ENCODE measurements at regions not wholly inside any gene's neighbourhood (a gene's known extent, or its start where the extent isn't known, plus 50 kb on each side); places are given as distances from the start of the nearest gene placed in this dataset.

DNA sequence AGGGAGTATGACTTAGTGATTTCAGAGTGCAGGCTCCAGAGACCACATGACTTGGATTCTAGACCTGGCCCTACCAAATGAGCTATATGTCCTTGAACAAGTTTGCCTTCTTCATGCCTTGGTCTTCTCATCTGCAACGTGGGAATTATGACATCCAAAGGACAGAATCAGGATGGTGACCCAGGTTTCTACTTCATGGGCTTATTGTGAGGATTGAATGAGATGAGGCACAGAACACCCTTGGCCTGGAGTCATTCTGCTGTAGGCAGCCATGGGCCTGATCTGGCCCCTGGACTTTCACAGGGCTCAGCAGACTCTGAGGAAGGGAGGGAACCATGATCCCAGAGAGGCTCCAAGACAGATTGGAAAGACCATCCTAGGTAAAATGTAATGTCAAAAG is 85.6 kb upstream of the HAAO start:
- H3K79me2 ChIP-seq (ENCODE audit: low read length), result no peaks in the 10 kb centered on the region
- no peak overlapping the region for H3K4me2 ChIP-seq (ENCODE audit: low read length)
- H3K9ac ChIP-seq (ENCODE audit: low read length), result no peak overlapping the region
- TF ChIP-seq, protein P1, sequence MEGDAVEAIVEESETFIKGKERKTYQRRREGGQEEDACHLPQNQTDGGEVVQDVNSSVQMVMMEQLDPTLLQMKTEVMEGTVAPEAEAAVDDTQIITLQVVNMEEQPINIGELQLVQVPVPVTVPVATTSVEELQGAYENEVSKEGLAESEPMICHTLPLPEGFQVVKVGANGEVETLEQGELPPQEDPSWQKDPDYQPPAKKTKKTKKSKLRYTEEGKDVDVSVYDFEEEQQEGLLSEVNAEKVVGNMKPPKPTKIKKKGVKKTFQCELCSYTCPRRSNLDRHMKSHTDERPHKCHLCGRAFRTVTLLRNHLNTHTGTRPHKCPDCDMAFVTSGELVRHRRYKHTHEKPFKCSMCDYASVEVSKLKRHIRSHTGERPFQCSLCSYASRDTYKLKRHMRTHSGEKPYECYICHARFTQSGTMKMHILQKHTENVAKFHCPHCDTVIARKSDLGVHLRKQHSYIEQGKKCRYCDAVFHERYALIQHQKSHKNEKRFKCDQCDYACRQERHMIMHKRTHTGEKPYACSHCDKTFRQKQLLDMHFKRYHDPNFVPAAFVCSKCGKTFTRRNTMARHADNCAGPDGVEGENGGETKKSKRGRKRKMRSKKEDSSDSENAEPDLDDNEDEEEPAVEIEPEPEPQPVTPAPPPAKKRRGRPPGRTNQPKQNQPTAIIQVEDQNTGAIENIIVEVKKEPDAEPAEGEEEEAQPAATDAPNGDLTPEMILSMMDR (IDR thresholded peaks at IDR 0.05; ENCODE audit: low read depth, low read length), result no peak
- TF ChIP-seq EZH2phosphoT487 (IDR thresholded peaks at IDR 0.05; ENCODE audit: low read depth), result no peak
- no peaks in the 10 kb centered on the region for H3K9me3 ChIP-seq (ENCODE audit: insufficient read depth, low read length)
- H3K4me3 ChIP-seq (ENCODE audit: low read length), result no peak overlapping the region
- no peak overlapping the region for H2AFZ ChIP-seq (ENCODE audit: low read depth, low read length)
- no peaks in the 10 kb centered on the region for H3K4me1 ChIP-seq (ENCODE audit: low read length)
- H3K27ac ChIP-seq (ENCODE audit: low read length), result no peak overlapping the region
- no peaks in the 10 kb centered on the region for H3K36me3 ChIP-seq (replicated peaks; ENCODE audit: low read depth, low read length)
- H4K20me1 ChIP-seq (ENCODE audit: insufficient read depth, low read length), result no peaks in the 10 kb centered on the region
- no peaks in the 10 kb centered on the region for H3K27me3 ChIP-seq (ENCODE audit: low read depth, low read length)

DNA sequence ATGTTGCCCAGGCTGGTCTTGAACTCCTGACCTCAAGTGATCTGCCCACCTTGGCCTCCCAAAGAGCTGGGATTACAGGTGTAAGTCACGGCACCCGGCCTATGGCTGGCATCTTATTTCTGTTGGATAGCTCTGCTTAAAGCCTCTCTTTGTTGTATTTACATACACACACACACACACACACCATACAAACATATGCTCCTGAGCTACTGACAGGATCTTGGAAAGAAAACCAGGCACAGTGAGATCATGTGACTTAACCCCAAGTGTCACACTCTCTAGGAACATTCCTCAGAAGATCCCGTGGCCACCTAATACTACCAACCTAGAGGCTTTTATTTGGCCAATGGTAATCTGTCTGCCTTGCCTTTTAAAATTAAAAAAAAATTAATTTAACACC is 85.1 kb upstream of the HAAO start:
- Histone ChIP-seq H3K4me2 (ENCODE audit: low read length) (no peak overlapping the region), H2AFZ (ENCODE audit: low read depth, low read length) (no peak overlapping the region), H3K4me3 (ENCODE audit: low read length) (no peak overlapping the region), H3K79me2 (ENCODE audit: low read length) (no peaks in the 10 kb centered on the region), H3K9me3 (ENCODE audit: insufficient read depth, low read length) (no peaks in the 10 kb centered on the region), H4K20me1 (ENCODE audit: insufficient read depth, low read length) (no peaks in the 10 kb centered on the region), H3K27ac (ENCODE audit: low read length) (no peak overlapping the region), H3K36me3 (replicated peaks; ENCODE audit: low read depth, low read length) (no peaks in the 10 kb centered on the region), H3K27me3 (ENCODE audit: low read depth, low read length) (no peaks in the 10 kb centered on the region), H3K9ac (ENCODE audit: low read length) (no peak overlapping the region), H3K4me1 (ENCODE audit: low read length) (no peaks in the 10 kb centered on the region)
- no peak for TF ChIP-seq EZH2phosphoT487 (IDR thresholded peaks at IDR 0.05; ENCODE audit: low read depth)
- TF ChIP-seq, protein P1 (IDR thresholded peaks at IDR 0.05; ENCODE audit: low read depth, low read length), result no peak

DNA sequence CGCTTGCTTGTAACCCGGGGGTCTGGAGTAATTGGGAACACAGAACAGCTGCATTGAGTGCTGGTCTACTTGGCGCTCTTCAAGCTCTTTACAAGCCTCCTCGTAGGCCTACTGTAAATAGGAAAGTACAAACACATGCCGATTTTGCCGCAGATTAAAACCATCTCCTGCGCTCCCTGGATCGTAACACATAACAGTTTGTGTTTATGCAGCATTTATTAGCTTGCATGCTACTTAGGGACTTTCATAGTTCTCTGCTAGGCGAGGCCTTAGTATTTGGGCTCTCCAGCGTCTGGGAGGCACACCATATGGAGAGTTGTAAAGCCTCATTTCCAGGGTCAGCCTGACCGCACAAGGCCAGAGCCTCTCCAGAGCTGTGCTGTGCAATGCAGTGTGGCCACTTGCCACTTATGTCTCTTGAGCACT is 84.0 kb upstream of the HAAO start:
- Histone ChIP-seq H2AFZ (ENCODE audit: low read depth, low read length) (no peak overlapping the region), H3K4me1 (ENCODE audit: low read length) (no peaks in the 10 kb centered on the region), H3K27ac (ENCODE audit: low read length) (no peak overlapping the region), H3K79me2 (ENCODE audit: low read length) (no peaks in the 10 kb centered on the region), H3K4me3 (ENCODE audit: low read length) (no peak overlapping the region), H3K27me3 (ENCODE audit: low read depth, low read length) (no peaks in the 10 kb centered on the region), H3K36me3 (replicated peaks; ENCODE audit: low read depth, low read length) (no peaks in the 10 kb centered on the region), H3K4me2 (ENCODE audit: low read length) (no peak overlapping the region), H4K20me1 (ENCODE audit: insufficient read depth, low read length) (no peaks in the 10 kb centered on the region), H3K9me3 (ENCODE audit: insufficient read depth, low read length) (no peaks in the 10 kb centered on the region), H3K9ac (ENCODE audit: low read length) (no peak overlapping the region)
- TF ChIP-seq EZH2phosphoT487 (IDR thresholded peaks at IDR 0.05; ENCODE audit: low read depth), result no peak
- TF ChIP-seq, protein P1 (IDR thresholded peaks at IDR 0.05; ENCODE audit: low read depth, low read length), result no peak

DNA sequence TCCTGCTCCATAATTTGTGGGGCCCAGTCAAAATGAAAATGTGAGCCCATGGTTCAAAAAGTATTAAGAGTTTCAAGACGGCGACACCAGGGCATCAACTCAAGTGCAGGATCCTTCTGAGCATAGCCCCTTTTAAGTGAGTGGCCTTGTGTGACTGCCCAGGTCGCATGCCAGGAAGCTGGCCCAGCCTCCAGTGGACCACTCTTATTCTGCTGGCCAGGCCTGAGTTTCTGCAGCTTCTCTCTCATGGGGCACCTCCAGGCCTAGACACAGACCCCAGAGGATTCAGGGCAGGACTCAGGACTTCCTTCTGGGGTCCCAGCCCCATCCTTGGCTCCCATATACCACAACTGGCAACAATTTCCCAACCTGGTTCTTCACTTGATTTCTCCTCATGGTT is 83.5 kb upstream of the HAAO start:
- Histone ChIP-seq H3K4me2 (ENCODE audit: low read length) (no peak overlapping the region), H3K9ac (ENCODE audit: low read length) (no peak overlapping the region), H2AFZ (ENCODE audit: low read depth, low read length) (no peak overlapping the region), H3K27ac (ENCODE audit: low read length) (no peak overlapping the region), H3K27me3 (ENCODE audit: low read depth, low read length) (no peaks in the 10 kb centered on the region), H4K20me1 (ENCODE audit: insufficient read depth, low read length) (no peaks in the 10 kb centered on the region), H3K9me3 (ENCODE audit: insufficient read depth, low read length) (no peaks in the 10 kb centered on the region), H3K79me2 (ENCODE audit: low read length) (no peaks in the 10 kb centered on the region), H3K36me3 (replicated peaks; ENCODE audit: low read depth, low read length) (no peaks in the 10 kb centered on the region), H3K4me3 (ENCODE audit: low read length) (no peak overlapping the region), H3K4me1 (ENCODE audit: low read length) (no peaks in the 10 kb centered on the region)
- TF ChIP-seq, protein P1 (IDR thresholded peaks at IDR 0.05; ENCODE audit: low read depth, low read length), result no peak
